Loucy (cell line): ENCODE measurements at regions not wholly inside any gene's neighbourhood (a gene's known extent, or its start where the extent isn't known, plus 50 kb on each side); places are given as distances from the start of the nearest gene placed in this dataset.
A peak's percentile ranks its signal among the peaks of the same experiment; 100 is the strongest.

Experiments used
- H2AFZ ChIP-seq: fragments of 200-600 bp; sonication (generic); 2 replicates; pipeline ENCODE4 v1.6.0; 2016; ENCODE audit warnings: antibody characterized with exemption, mild to moderate bottlenecking, low read length, moderate library complexity
- H3F3A ChIP-seq: fragments of 200-600 bp; 2 replicates; pipeline ENCODE4 v1.6.0; 2016; ENCODE audit warnings: antibody characterized with exemption, low read depth, mild to moderate bottlenecking
- H3K27me3 ChIP-seq: fragments of 200-600 bp; sonication (generic); 2 replicates; pipeline ENCODE4 v1.6.1; 2014; ENCODE audit warnings: low read length, mild to moderate bottlenecking; ENCODE audit not compliant: insufficient read depth, poor library complexity, severe bottlenecking
- H3K36me3 ChIP-seq: fragments of 200-600 bp; sonication (generic); 2 replicates; pipeline ENCODE4 v1.6.1; 2016; ENCODE audit warnings: low read length; ENCODE audit not compliant: insufficient read depth
- H3K4me1 ChIP-seq: fragments of 200-600 bp; sonication (generic); 2 replicates; pipeline ENCODE4 v1.5.1; 2014; ENCODE audit warnings: low read length, mild to moderate bottlenecking; ENCODE audit not compliant: insufficient read depth, poor library complexity, severe bottlenecking
- H3K4me2 ChIP-seq: fragments of 200-600 bp; sonication (generic); 2 replicates; pipeline ENCODE4 v1.6.0; 2014; ENCODE audit warnings: antibody characterized with exemption, low read length, low read depth, mild to moderate bottlenecking; ENCODE audit not compliant: poor library complexity, severe bottlenecking
- H3K4me3 ChIP-seq: fragments of 200-600 bp; sonication (generic); 2 replicates; pipeline ENCODE4 v1.5.1; 2014; ENCODE audit warnings: low read length, mild to moderate bottlenecking, mixed read lengths; ENCODE audit not compliant: poor library complexity, severe bottlenecking
- H3K79me2 ChIP-seq: fragments of 200-600 bp; sonication (generic); 2 replicates; pipeline ENCODE4 v1.6.1; 2014; ENCODE audit warnings: low read length; ENCODE audit not compliant: insufficient read depth
- H3K9ac ChIP-seq: fragments of 200-600 bp; sonication (generic); 2 replicates; pipeline ENCODE4 v1.6.0; 2014; ENCODE audit warnings: mild to moderate bottlenecking, low read depth, low read length, moderate library complexity; ENCODE audit not compliant: poor library complexity, severe bottlenecking
- H3K9me2 ChIP-seq: fragments of 200-600 bp; sonication (generic); replicated peaks from 2 replicates; pipeline ENCODE4 v1.6.1; 2016; ENCODE audit warnings: low read depth, low read length, mixed read lengths
- H3K9me3 ChIP-seq: fragments of 200-600 bp; sonication (generic); 2 replicates; pipeline ENCODE4 v1.6.1; 2014; ENCODE audit warnings: mild to moderate bottlenecking, antibody characterized with exemption, low read length, low read depth; ENCODE audit not compliant: insufficient read depth
- H4K20me1 ChIP-seq: fragments of 200-600 bp; sonication (generic); 2 replicates; pipeline ENCODE4 v1.6.0; 2014; ENCODE audit warnings: antibody characterized with exemption, low read length, mild to moderate bottlenecking; ENCODE audit not compliant: insufficient read depth, poor library complexity, severe bottlenecking
- EZH2phosphoT487 ChIP-seq: fragments of 200-600 bp; IDR thresholded peaks from 2 replicates; pipeline ENCODE4 v1.6.1; 2018; ENCODE audit warnings: antibody characterized with exemption, mild to moderate bottlenecking, moderate library complexity, borderline replicate concordance
- TF ChIP-seq, protein P1 (sequence below): fragments of 200-600 bp; sonication (generic); conservative IDR thresholded peaks from 2 replicates; pipeline ENCODE4 v1.5.1; 2014; ENCODE audit warnings: mild to moderate bottlenecking, antibody characterized with exemption, low read length

DNA sequence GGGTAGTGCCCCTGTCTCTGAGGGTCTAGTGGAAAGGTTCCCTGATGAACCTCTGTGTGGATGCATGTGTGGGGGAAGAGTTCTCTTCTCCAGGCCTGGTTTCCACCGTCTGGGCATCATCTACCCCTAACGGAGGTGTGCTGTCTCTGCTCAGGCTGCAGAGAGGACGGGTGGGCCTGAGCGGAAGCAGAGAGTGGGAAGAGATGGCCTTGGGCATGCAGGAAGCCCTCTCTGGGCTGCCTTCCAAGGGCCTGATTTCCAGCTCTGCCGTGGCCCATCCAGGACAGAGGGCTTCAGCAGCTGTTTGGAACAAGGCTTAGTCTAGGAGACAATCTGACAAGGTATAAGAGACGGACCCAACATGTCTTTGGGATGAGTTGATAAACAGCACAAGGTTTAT lies 220.1 kb upstream of the DTNBP1 start:
- TF ChIP-seq, protein P1, sequence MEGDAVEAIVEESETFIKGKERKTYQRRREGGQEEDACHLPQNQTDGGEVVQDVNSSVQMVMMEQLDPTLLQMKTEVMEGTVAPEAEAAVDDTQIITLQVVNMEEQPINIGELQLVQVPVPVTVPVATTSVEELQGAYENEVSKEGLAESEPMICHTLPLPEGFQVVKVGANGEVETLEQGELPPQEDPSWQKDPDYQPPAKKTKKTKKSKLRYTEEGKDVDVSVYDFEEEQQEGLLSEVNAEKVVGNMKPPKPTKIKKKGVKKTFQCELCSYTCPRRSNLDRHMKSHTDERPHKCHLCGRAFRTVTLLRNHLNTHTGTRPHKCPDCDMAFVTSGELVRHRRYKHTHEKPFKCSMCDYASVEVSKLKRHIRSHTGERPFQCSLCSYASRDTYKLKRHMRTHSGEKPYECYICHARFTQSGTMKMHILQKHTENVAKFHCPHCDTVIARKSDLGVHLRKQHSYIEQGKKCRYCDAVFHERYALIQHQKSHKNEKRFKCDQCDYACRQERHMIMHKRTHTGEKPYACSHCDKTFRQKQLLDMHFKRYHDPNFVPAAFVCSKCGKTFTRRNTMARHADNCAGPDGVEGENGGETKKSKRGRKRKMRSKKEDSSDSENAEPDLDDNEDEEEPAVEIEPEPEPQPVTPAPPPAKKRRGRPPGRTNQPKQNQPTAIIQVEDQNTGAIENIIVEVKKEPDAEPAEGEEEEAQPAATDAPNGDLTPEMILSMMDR: no peak
- TF ChIP-seq EZH2phosphoT487: no peak
- Histone ChIP-seq H3K9ac (no peak overlapping the region), H3K36me3 (no peaks in the 10 kb centered on the region), H3K4me2 (no peak overlapping the region), H3K4me3 (no peak overlapping the region), H2AFZ (no peak overlapping the region), H3K4me1 (peaks cover 44% of the 10 kb centered on the region), H3K9me2 (no peaks in the 10 kb centered on the region), H4K20me1 (no peaks in the 10 kb centered on the region), H3K79me2 (no peaks in the 10 kb centered on the region), H3K9me3 (no peaks in the 10 kb centered on the region; the same call in 1 of the 2 replicates), H3F3A (peaks cover 3% of the 10 kb centered on the region; the same call in 1 of the 2 replicates), H3K27me3 (no peaks in the 10 kb centered on the region)

DNA sequence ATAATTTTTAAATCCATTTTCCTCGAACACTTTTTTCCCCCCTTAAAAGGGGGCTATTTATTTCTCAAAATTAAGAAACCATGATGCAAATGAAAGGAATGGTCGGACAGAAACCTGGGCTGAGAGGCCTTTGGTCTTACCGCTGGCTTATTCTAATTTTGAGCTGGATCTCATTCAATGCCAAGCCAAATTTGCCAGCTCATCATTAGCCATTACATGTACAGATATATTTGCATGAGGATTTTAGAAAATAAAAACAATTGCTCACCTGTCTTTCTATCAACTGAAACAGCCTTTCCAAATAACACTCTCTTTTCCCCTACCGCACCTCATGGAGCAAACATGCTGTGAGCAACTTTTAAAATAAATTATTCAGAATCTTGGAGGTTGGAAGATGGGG lies 219.5 kb upstream of the DTNBP1 start:
- Histone ChIP-seq H3K27me3 (no peaks in the 10 kb centered on the region), H3K9me3 (no peaks in the 10 kb centered on the region; the same call in 1 of the 2 replicates), H3K4me3 (no peak overlapping the region), H3K36me3 (no peaks in the 10 kb centered on the region), H2AFZ (no peak overlapping the region), H3F3A (peaks cover 3% of the 10 kb centered on the region; the same call in 1 of the 2 replicates), H3K9ac (no peak overlapping the region), H3K4me1 (peaks cover 44% of the 10 kb centered on the region), H4K20me1 (no peaks in the 10 kb centered on the region), H3K9me2 (no peaks in the 10 kb centered on the region), H3K4me2 (no peak overlapping the region), H3K79me2 (no peaks in the 10 kb centered on the region)
- TF ChIP-seq, protein P1: no peak
- TF ChIP-seq EZH2phosphoT487: no peak

DNA sequence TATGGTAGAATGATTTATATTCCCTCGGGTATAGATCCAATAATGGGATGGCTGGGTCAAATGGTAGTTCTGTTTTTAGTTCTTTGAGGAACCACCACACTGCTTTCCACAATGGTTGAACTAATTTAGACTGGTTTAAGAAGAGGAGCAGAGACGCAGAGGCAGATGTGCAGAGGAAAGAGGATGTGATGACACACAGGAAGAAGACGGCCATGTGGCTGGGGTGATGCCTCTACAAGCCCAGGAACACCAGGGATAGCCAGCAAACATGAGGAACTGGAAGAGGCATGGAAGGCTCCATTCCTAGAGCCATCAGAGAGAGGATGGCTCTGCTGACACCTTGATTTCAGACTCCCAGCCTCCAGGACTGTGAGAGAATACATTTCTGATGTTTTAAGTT lies 218.3 kb upstream of the DTNBP1 start:
- peak overlapping the region; percentile 64 for H3K4me2 ChIP-seq
- H2AFZ ChIP-seq: no peak overlapping the region
- H3K9me2 ChIP-seq: no peaks in the 10 kb centered on the region
- H3F3A ChIP-seq: peaks cover 3% of the 10 kb centered on the region; the same call in 1 of the 2 replicates
- H3K27me3 ChIP-seq: no peaks in the 10 kb centered on the region
- no peaks in the 10 kb centered on the region; the same call in 1 of the 2 replicates for H3K9me3 ChIP-seq
- peaks cover 44% of the 10 kb centered on the region for H3K4me1 ChIP-seq
- peak overlapping the region; percentile 49 for H3K9ac ChIP-seq
- TF ChIP-seq, protein P1: no peak
- no peak for TF ChIP-seq EZH2phosphoT487
- H3K36me3 ChIP-seq: no peaks in the 10 kb centered on the region
- H3K79me2 ChIP-seq: no peaks in the 10 kb centered on the region
- H3K4me3 ChIP-seq: no peak overlapping the region
- H4K20me1 ChIP-seq: no peaks in the 10 kb centered on the region
